ENCODE measurements at regions not wholly inside any gene's neighbourhood (a gene's known extent, or its start where the extent isn't known, plus 50 kb on each side); places are given as distances from the start of the nearest gene placed in this dataset.
A peak's percentile ranks its signal among the peaks of the same experiment; 100 is the strongest.

- Histone ChIP-seq H3K36me3 (no peaks in the 10 kb centered on the region), H3K27me3 (no peaks in the 10 kb centered on the region), H3K4me1 (no peaks in the 10 kb centered on the region), H3K4me3 (no peak overlapping the region), H3K27ac (no peak overlapping the region), H3K9me3 (no peaks in the 10 kb centered on the region)
- 76 to 79% methylated on average over 2 of the region's 2 CpGs for WGBS, 2 donors
- no peak for DNase-seq
- TF ChIP-seq POLR2AphosphoS5 (IDR thresholded peaks at IDR 0.05) (no peak), CTCF (IDR thresholded peaks at IDR 0.05) (no peak), POLR2A (IDR thresholded peaks at IDR 0.05) (no peak), EP300 (IDR thresholded peaks at IDR 0.05) (no peak)
- ATAC-seq (ENCODE audit: low FRiP score in 2 of 2), result peak in 1 of 2 donors; percentile 72
Observed at GRCh38 chr10:112000466-112000865, 183.1 kb downstream of the GPAM start.

GRCh38 chr10:112002206-112002605, 181.4 kb downstream of the GPAM start:
- 74 to 76% methylated on average over 3 of the region's 3 CpGs for WGBS, 2 donors
- H3K9me3 ChIP-seq, result no peaks in the 10 kb centered on the region
- H3K27me3 ChIP-seq, result no peaks in the 10 kb centered on the region
- TF ChIP-seq EP300 (IDR thresholded peaks at IDR 0.05) (no peak), POLR2AphosphoS5 (IDR thresholded peaks at IDR 0.05) (no peak), CTCF (IDR thresholded peaks at IDR 0.05) (no peak), POLR2A (IDR thresholded peaks at IDR 0.05) (no peak)
- DNase-seq (no peak), ATAC-seq (ENCODE audit: low FRiP score in 2 of 2) (no peak)
- H3K4me3 ChIP-seq, result no peak overlapping the region
- no peaks in the 10 kb centered on the region for H3K36me3 ChIP-seq
- no peaks in the 10 kb centered on the region for H3K4me1 ChIP-seq
- H3K27ac ChIP-seq, result no peak overlapping the region

- WGBS, 2 donors, result 84 to 88% methylated on average over 4 of the region's 4 CpGs
- Histone ChIP-seq H3K27me3 (no peaks in the 10 kb centered on the region), H3K4me1 (no peaks in the 10 kb centered on the region), H3K4me3 (no peak overlapping the region), H3K36me3 (no peaks in the 10 kb centered on the region), H3K9me3 (no peaks in the 10 kb centered on the region), H3K27ac (no peak overlapping the region)
- TF ChIP-seq CTCF (IDR thresholded peaks at IDR 0.05) (no peak), POLR2AphosphoS5 (IDR thresholded peaks at IDR 0.05) (no peak), EP300 (IDR thresholded peaks at IDR 0.05) (no peak), POLR2A (IDR thresholded peaks at IDR 0.05) (no peak)
- ATAC-seq (ENCODE audit: low FRiP score in 2 of 2) (no peak), DNase-seq (no peak)
Observed at GRCh38 chr10:112004075-112004474, 179.5 kb downstream of the GPAM start.

- ATAC-seq (ENCODE audit: low FRiP score in 2 of 2) (no peak), DNase-seq (no peak)
- H3K36me3 ChIP-seq, result no peaks in the 10 kb centered on the region
- H3K9me3 ChIP-seq, result no peaks in the 10 kb centered on the region
- H3K4me1 ChIP-seq, result no peaks in the 10 kb centered on the region
- H3K4me3 ChIP-seq, result no peak overlapping the region
- H3K27me3 ChIP-seq, result no peaks in the 10 kb centered on the region
- 65 to 72% methylated on average over 3 of the region's 3 CpGs for WGBS, 2 donors
- H3K27ac ChIP-seq, result no peak overlapping the region
- TF ChIP-seq POLR2A (IDR thresholded peaks at IDR 0.05) (no peak), POLR2AphosphoS5 (IDR thresholded peaks at IDR 0.05) (no peak), CTCF (IDR thresholded peaks at IDR 0.05) (no peak), EP300 (IDR thresholded peaks at IDR 0.05) (no peak)
Observed at GRCh38 chr10:112005044-112005443, 178.5 kb downstream of the GPAM start.

DNA sequence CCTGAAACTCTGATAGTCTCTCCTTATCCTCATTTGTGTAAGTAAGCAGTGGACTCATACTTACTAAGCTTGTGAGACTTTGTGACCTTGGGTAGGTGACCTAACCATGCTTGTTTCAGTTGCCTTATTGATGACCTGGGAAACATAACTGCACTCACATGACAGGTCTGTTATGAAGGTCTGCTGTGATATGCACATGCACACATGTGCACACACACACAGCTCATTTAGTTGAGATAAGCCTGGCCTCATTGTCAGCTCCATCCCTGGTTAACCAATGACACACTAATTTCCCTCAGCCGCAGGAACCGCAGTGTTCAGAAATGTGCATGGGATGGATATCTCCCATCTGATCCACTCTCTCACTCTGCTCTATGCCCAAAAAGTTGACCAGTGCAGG, 177.2 kb downstream of the GPAM start:
- DNase-seq, result no peak
- 98 to 100% methylated on average over 2 of the region's 2 CpGs for WGBS, 2 donors
- no peaks in the 10 kb centered on the region for H3K9me3 ChIP-seq
- H3K4me1 ChIP-seq, result no peaks in the 10 kb centered on the region
- H3K36me3 ChIP-seq, result no peaks in the 10 kb centered on the region
- H3K4me3 ChIP-seq, result no peak overlapping the region
- no peak overlapping the region for H3K27ac ChIP-seq
- no peak for ATAC-seq (ENCODE audit: low FRiP score in 2 of 2)
- TF ChIP-seq CTCF (IDR thresholded peaks at IDR 0.05) (no peak), EP300 (IDR thresholded peaks at IDR 0.05) (no peak), POLR2A (IDR thresholded peaks at IDR 0.05) (no peak), POLR2AphosphoS5 (IDR thresholded peaks at IDR 0.05) (no peak)
- H3K27me3 ChIP-seq, result no peaks in the 10 kb centered on the region

All from upper lobe of left lung (tissue), 6 donors.